ENCODE measurements at regions not wholly inside any gene's neighbourhood (a gene's known extent, or its start where the extent isn't known, plus 50 kb on each side); places are given as distances from the start of the nearest gene placed in this dataset.

DNA sequence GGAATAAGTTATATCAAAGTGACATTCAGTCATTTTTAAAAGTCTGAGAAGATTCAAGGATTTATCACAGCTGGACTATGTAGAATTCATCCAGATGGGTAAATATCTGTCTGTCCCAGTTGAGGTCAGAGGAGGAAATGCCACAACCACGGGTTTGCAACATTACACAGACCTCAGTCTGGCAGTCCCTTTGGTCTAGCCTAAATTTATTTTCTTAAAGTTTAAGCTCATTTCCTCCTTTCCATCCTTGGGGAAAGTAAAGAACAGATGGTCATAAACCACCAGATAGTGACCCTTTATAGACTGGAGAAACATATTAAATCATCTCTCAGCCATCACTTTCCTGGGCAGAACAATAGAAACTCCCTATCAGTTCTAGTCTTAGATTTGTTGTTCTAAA is 238.4 kb upstream of the DDI1 start:
- H3K9me3 ChIP-seq = no peaks in the 10 kb centered on the region
- no peaks in the 10 kb centered on the region for H3K27me3 ChIP-seq
- intact Hi-C loops (cut with DNase I; ENCODE audit: low total_unique reads) = no loop called here
- H3K4me1 ChIP-seq = no peaks in the 10 kb centered on the region
- no peaks in the 10 kb centered on the region for H3K36me3 ChIP-seq
- no peak overlapping the region for H3K4me3 ChIP-seq
- TF ChIP-seq POLR2A (IDR thresholded peaks at IDR 0.05) = no peak
- no peak for TF ChIP-seq POLR2AphosphoS5 (IDR thresholded peaks at IDR 0.05)
- no peak for TF ChIP-seq CTCF (IDR thresholded peaks at IDR 0.05)
- H3K27ac ChIP-seq = peak overlapping the region in 1 of 2 donors; percentile 0
- no peak for DNase-seq (ENCODE audit: low spot score in 2 of 2)

GRCh38 chr11:103798446-103798845 is 238.0 kb upstream of the DDI1 start:
- no peak overlapping the region for H3K4me3 ChIP-seq
- no peaks in the 10 kb centered on the region for H3K27me3 ChIP-seq
- H3K36me3 ChIP-seq = no peaks in the 10 kb centered on the region
- intact Hi-C loops (cut with DNase I; ENCODE audit: low total_unique reads) = no loop called here
- TF ChIP-seq POLR2A (IDR thresholded peaks at IDR 0.05) (no peak), CTCF (IDR thresholded peaks at IDR 0.05) (no peak), POLR2AphosphoS5 (IDR thresholded peaks at IDR 0.05) (no peak)
- no peak for DNase-seq (ENCODE audit: low spot score in 2 of 2)
- no peaks in the 10 kb centered on the region for H3K9me3 ChIP-seq
- H3K27ac ChIP-seq = no peak overlapping the region
- H3K4me1 ChIP-seq = no peaks in the 10 kb centered on the region

DNA sequence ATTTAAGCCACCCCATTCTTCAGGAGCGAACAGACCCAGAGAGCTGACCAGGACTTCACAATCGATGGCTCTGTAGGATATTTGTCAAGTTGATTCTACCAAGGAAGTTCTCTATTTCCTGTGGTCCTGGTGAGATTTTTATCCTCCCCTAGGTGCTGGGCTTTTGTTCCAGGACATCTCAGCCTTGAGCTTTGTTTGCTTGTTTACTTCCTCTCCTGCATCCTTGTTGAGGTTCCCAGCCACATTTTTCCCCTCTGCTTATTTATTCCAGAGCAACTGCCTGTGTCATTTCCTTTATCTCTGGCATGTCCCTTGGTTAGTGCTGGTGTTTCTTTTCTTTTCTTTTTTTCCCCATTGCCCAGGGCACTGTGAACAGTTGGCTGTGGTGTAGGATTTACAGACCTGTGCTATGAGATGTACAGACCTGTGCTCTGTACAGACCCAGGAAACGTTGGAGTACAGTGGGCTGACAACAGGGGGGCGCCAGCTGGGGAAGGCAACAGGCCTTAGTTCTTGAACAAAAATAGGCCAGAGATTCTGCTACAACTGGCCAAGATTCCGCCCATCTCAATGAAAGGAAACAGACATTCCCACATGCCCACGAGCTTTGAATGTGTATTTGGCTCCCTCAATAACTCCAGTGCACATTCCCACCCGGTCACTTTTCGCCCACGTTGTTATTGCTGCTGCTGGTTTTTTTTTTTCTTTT is 235.9 kb upstream of the DDI1 start:
- Histone ChIP-seq H3K9me3 (no peaks in the 10 kb centered on the region), H3K4me1 (no peaks in the 10 kb centered on the region), H3K27ac (peak overlapping the region; percentile 79 to 88), H3K36me3 (no peaks in the 10 kb centered on the region), H3K4me3 (no peak overlapping the region), H3K27me3 (no peaks in the 10 kb centered on the region)
- DNase-seq (ENCODE audit: low spot score in 2 of 2) = peak in 1 of 2 donors; percentile 27
- intact Hi-C loops (cut with DNase I; ENCODE audit: low total_unique reads) = no loop called here
- TF ChIP-seq CTCF (IDR thresholded peaks at IDR 0.05) = no peak
- TF ChIP-seq POLR2AphosphoS5 (IDR thresholded peaks at IDR 0.05) = no peak
- TF ChIP-seq POLR2A (IDR thresholded peaks at IDR 0.05) = no peak

GRCh38 chr11:103803062-103803461 is 233.4 kb upstream of the DDI1 start:
- DNase-seq (ENCODE audit: low spot score in 2 of 2) = no peak
- no peaks in the 10 kb centered on the region for H3K9me3 ChIP-seq
- intact Hi-C loops (cut with DNase I; ENCODE audit: low total_unique reads) = no loop called here
- no peaks in the 10 kb centered on the region for H3K36me3 ChIP-seq
- H3K4me1 ChIP-seq = no peaks in the 10 kb centered on the region
- no peaks in the 10 kb centered on the region for H3K27me3 ChIP-seq
- H3K27ac ChIP-seq = no peak overlapping the region
- TF ChIP-seq CTCF (IDR thresholded peaks at IDR 0.05) (no peak), POLR2AphosphoS5 (IDR thresholded peaks at IDR 0.05) (no peak), POLR2A (IDR thresholded peaks at IDR 0.05) (no peak)
- H3K4me3 ChIP-seq = no peak overlapping the region

DNA sequence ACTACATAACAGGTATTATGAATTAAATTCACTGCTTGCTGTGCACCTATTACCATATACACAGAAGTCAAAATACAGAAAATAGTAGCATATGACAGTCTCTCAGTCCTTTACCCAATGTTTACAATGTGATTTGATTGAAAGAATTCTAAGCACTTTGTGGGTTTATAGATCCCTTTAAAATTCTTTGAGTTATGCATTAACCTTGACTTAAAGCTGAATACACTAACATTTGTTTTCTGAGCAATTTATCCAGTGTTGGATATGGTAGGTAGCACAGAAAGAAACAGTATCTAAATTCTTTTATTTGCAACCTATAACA is 230.8 kb upstream of the DDI1 start:
- DNase-seq (ENCODE audit: low spot score in 2 of 2) = no peak
- TF ChIP-seq CTCF (IDR thresholded peaks at IDR 0.05) (no peak), POLR2AphosphoS5 (IDR thresholded peaks at IDR 0.05) (no peak), POLR2A (IDR thresholded peaks at IDR 0.05) (no peak)
- Histone ChIP-seq H3K4me1 (no peaks in the 10 kb centered on the region), H3K27me3 (no peaks in the 10 kb centered on the region), H3K27ac (peak overlapping the region; percentile 53 to 64), H3K36me3 (no peaks in the 10 kb centered on the region), H3K9me3 (no peaks in the 10 kb centered on the region), H3K4me3 (no peak overlapping the region)
- intact Hi-C loops (cut with DNase I; ENCODE audit: low total_unique reads) = no loop called here
